Natural killer cell (primary cell): ENCODE measurements at regions not wholly inside any gene's neighbourhood (a gene's known extent, or its start where the extent isn't known, plus 50 kb on each side); places are given as distances from the start of the nearest gene placed in this dataset.
"Not testable (repeated sequence)": the region's sequence is repeated elsewhere in the genome, so short reads cannot be mapped to it uniquely, and the experiment has no call there.

ENCODE experiments used
- ATAC-seq, 3 donors: fragments of 150-1000 bp in 2 of 3; fragments of 200-7000 bp in 1 of 3; cut with Tn5 transposase; 1 replicate in 1 of 3; 2 replicates in 2 of 3; pipeline ENCODE4 v1.10.0; 2021; ENCODE audit warnings: mild to moderate bottlenecking in 2 of 3, moderate library complexity in 2 of 3
- DNase-seq, 2 donors: peaks; one replicate each; pipeline versions ENCODE4 v3.0.0 to v3.0.0-alpha.2; 2013 to 2021; ENCODE audit warnings: mixed read lengths in 1 of 2
- H3K27ac ChIP-seq: one replicate; pipeline ENCODE4 v1.5.1; 2013; ENCODE audit warnings: mild to moderate bottlenecking, low read length
- H3K27me3 ChIP-seq: one replicate; pipeline ENCODE4 v1.6.1; 2013; ENCODE audit warnings: low read length; ENCODE audit not compliant: control insufficient read depth, insufficient read depth
- H3K36me3 ChIP-seq: one replicate; pipeline ENCODE4 v1.6.1; 2013; ENCODE audit warnings: low read length; ENCODE audit not compliant: control insufficient read depth, insufficient read depth
- H3K4me1 ChIP-seq: one replicate; pipeline ENCODE4 v1.6.1; 2013; ENCODE audit warnings: low read length; ENCODE audit not compliant: control insufficient read depth, insufficient read depth
- H3K4me3 ChIP-seq: one replicate; pipeline ENCODE4 v1.5.1; 2013; ENCODE audit warnings: low read length
- H3K9me3 ChIP-seq: one replicate; pipeline ENCODE4 v1.6.1; 2013; ENCODE audit warnings: low read length; ENCODE audit not compliant: control insufficient read depth, insufficient read depth
- H3K27ac Mint-ChIP-seq, 2 donors: one replicate each; pipeline ENCODE4 v1.8.0; 2022; ENCODE audit warnings: mild to moderate bottlenecking in 2 of 2, mixed read lengths in 2 of 2, moderate library complexity in 1 of 2
- H3K27me3 Mint-ChIP-seq, 2 donors: one replicate each; pipeline ENCODE4 v1.8.0; 2022; ENCODE audit warnings: low read depth in 2 of 2, mixed read lengths in 2 of 2
- H3K36me3 Mint-ChIP-seq: one replicate; pipeline ENCODE4 v1.8.0; 2022; ENCODE audit warnings: mixed read lengths
- H3K4me1 Mint-ChIP-seq, 2 donors: one replicate each; pipeline ENCODE4 v1.8.0; 2022; ENCODE audit warnings: mixed read lengths in 2 of 2
- H3K4me3 Mint-ChIP-seq: one replicate; pipeline ENCODE4 v1.8.0; 2022; ENCODE audit warnings: mild to moderate bottlenecking, moderate library complexity, mixed read lengths
- H3K9me3 Mint-ChIP-seq, 2 donors: one replicate each; pipeline ENCODE4 v1.8.0; 2022; ENCODE audit warnings: mixed read lengths in 2 of 2
- WGBS: methylation state at CpG from one replicate; pipeline ENCODE4 v1.1.7; 2013; ENCODE audit warnings: missing lambda C conversion rate; ENCODE audit not compliant: insufficient coverage; 5-methylcytosine and 5-hydroxymethylcytosine counted together
- intact Hi-C: fragments of 100-400 bp; cut with micrococcal nuclease; formaldehyde crosslinking; loops from one replicate; pipeline ENCODE4 v1.14.2; 2022
- TF ChIP-seq, protein P1 (sequence below): fragments of 200-600 bp; IDR thresholded peaks from one replicate; pipeline ENCODE4 v1.8.0; 2022; ENCODE audit warnings: antibody characterized with exemption

DNA sequence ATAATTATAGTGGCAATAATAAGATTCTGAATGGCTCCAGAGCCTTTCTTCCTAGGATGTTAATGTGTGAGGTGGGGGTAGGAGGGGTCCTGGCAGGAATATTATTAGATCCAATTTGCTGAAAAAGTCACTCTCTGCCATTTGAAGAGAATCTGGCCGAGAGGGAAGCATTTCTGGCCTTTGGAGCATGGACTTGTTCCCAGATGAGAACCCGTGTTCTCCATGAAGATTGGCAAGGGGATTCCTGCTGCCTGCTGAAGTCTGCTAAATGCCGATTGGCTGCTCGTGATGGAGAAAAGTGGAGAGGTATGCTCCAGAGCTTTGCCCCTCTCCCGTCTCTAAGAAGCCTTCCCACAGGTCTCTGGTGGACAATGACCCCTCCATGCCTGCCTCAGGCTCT, 135.6 kb downstream of the TRIM43 start:
- H3K9me3 ChIP-seq, H3K9me3 Mint-ChIP-seq, H3K27me3 Mint-ChIP-seq, H3K4me1 ChIP-seq, H3K4me3 Mint-ChIP-seq, intact Hi-C loops, H3K27me3 ChIP-seq, DNase-seq, ATAC-seq, H3K27ac ChIP-seq, H3K4me1 Mint-ChIP-seq, H3K27ac Mint-ChIP-seq, H3K36me3 ChIP-seq, H3K4me3 ChIP-seq, H3K36me3 Mint-ChIP-seq: not testable (repeated sequence)
- WGBS = 92% methylated on average over 5 of the region's 5 CpGs

- Histone ChIP-seq H3K36me3 (no peaks in the 10 kb centered on the region), H3K27ac (no peak overlapping the region), H3K4me1 (no peaks in the 10 kb centered on the region), H3K9me3 (no peaks in the 10 kb centered on the region), H3K4me3 (no peak overlapping the region), H3K27me3 (no peaks in the 10 kb centered on the region)
- Mint-ChIP-seq H3K36me3 (no peaks in the 10 kb centered on the region), H3K4me3 (no peak overlapping the region), H3K27ac (no peak overlapping the region), H3K27me3 (peaks cover 8 to 17% of the 10 kb centered on the region in 2 donors), H3K4me1 (no peaks in the 10 kb centered on the region), H3K9me3 (no peaks in the 10 kb centered on the region)
- TF ChIP-seq, protein P1, sequence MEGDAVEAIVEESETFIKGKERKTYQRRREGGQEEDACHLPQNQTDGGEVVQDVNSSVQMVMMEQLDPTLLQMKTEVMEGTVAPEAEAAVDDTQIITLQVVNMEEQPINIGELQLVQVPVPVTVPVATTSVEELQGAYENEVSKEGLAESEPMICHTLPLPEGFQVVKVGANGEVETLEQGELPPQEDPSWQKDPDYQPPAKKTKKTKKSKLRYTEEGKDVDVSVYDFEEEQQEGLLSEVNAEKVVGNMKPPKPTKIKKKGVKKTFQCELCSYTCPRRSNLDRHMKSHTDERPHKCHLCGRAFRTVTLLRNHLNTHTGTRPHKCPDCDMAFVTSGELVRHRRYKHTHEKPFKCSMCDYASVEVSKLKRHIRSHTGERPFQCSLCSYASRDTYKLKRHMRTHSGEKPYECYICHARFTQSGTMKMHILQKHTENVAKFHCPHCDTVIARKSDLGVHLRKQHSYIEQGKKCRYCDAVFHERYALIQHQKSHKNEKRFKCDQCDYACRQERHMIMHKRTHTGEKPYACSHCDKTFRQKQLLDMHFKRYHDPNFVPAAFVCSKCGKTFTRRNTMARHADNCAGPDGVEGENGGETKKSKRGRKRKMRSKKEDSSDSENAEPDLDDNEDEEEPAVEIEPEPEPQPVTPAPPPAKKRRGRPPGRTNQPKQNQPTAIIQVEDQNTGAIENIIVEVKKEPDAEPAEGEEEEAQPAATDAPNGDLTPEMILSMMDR = no peak
- ATAC-seq = no peak
- intact Hi-C loops = no loop called here
- 28% methylated on average over 8 of the region's 8 CpGs for WGBS
- peak in 1 of 2 donors; percentile 52 for DNase-seq
Measured at GRCh38 chr2:95728878-95729596, 137.2 kb downstream of the TRIM43 start.

GRCh38 chr2:95729597-95729955, 137.8 kb downstream of the TRIM43 start:
- H3K27me3 Mint-ChIP-seq = peaks cover 8 to 22% of the 10 kb centered on the region in 2 donors
- H3K9me3 Mint-ChIP-seq = no peaks in the 10 kb centered on the region
- TF ChIP-seq, protein P1 = no peak
- intact Hi-C loops = no loop called here
- H3K27ac ChIP-seq = no peak overlapping the region
- no peaks in the 10 kb centered on the region for H3K9me3 ChIP-seq
- H3K27me3 ChIP-seq = no peaks in the 10 kb centered on the region
- no peak overlapping the region for H3K4me3 Mint-ChIP-seq
- H3K27ac Mint-ChIP-seq = no peak overlapping the region
- no peak overlapping the region for H3K4me3 ChIP-seq
- H3K36me3 Mint-ChIP-seq = no peaks in the 10 kb centered on the region
- no peaks in the 10 kb centered on the region for H3K36me3 ChIP-seq
- ATAC-seq (no peak), DNase-seq (no peak)
- WGBS = 80% methylated on average over 2 of the region's 2 CpGs
- no peaks in the 10 kb centered on the region for H3K4me1 Mint-ChIP-seq
- H3K4me1 ChIP-seq = no peaks in the 10 kb centered on the region

- no peak overlapping the region for H3K27ac Mint-ChIP-seq
- DNase-seq = no peak
- H3K27me3 ChIP-seq = no peaks in the 10 kb centered on the region
- H3K36me3 ChIP-seq = no peaks in the 10 kb centered on the region
- H3K9me3 Mint-ChIP-seq = no peaks in the 10 kb centered on the region
- H3K4me1 ChIP-seq = no peaks in the 10 kb centered on the region
- no peak for ATAC-seq
- 80% methylated on average over 9 of the region's 9 CpGs for WGBS
- no peak overlapping the region for H3K27ac ChIP-seq
- no peak overlapping the region for H3K4me3 Mint-ChIP-seq
- no peaks in the 10 kb centered on the region for H3K4me1 Mint-ChIP-seq
- H3K27me3 Mint-ChIP-seq = peaks cover 11 to 33% of the 10 kb centered on the region in 2 donors
- intact Hi-C loops = no loop called here
- no peaks in the 10 kb centered on the region for H3K9me3 ChIP-seq
- no peak overlapping the region for H3K4me3 ChIP-seq
- no peaks in the 10 kb centered on the region for H3K36me3 Mint-ChIP-seq
- TF ChIP-seq, protein P1 = no peak
Measured at GRCh38 chr2:95730813-95731212, 139.0 kb downstream of the TRIM43 start.
